AG08395 (cell line): ENCODE measurements at regions not wholly inside any gene's neighbourhood (a gene's known extent, or its start where the extent isn't known, plus 50 kb on each side); places are given as distances from the start of the nearest gene placed in this dataset.

ENCODE experiments used
- DNase-seq: peaks from one replicate; pipeline ENCODE4 v3.0.0; 2012; ENCODE audit warnings: mixed read lengths, low spot score

GRCh38 chr1:47554082-47554481 is 116.2 kb downstream of the FOXD2 start:
- DNase-seq: no peak

DNA sequence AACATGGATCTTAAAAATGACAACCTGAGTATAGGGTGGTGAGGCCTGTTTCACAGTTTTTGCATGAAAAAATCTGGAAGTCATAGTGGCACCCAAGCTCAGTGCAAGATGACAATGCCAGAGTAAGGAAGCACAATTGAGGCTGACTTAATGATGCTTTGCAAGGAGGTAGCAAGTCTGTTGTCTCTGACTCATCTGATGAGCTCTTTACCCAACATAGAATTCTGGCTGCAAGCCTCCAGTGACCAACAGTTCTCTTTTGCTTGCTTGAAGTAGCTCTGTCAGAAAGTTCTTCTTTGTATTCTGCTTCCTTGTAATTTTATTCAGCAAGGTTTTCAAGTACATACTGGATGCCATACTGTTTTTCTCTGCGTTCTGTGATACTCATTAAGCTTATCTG is 117.1 kb downstream of the FOXD2 start:
- DNase-seq: peak; percentile 50

GRCh38 chr1:47555306-47555705 is 117.5 kb downstream of the FOXD2 start:
- no peak for DNase-seq

GRCh38 chr1:47555841-47556560 is 118.2 kb downstream of the FOXD2 start:
- DNase-seq: no peak

- no peak for DNase-seq
These were observed 119.2 kb downstream of the FOXD2 start for GRCh38 chr1:47557066-47557465.

DNA sequence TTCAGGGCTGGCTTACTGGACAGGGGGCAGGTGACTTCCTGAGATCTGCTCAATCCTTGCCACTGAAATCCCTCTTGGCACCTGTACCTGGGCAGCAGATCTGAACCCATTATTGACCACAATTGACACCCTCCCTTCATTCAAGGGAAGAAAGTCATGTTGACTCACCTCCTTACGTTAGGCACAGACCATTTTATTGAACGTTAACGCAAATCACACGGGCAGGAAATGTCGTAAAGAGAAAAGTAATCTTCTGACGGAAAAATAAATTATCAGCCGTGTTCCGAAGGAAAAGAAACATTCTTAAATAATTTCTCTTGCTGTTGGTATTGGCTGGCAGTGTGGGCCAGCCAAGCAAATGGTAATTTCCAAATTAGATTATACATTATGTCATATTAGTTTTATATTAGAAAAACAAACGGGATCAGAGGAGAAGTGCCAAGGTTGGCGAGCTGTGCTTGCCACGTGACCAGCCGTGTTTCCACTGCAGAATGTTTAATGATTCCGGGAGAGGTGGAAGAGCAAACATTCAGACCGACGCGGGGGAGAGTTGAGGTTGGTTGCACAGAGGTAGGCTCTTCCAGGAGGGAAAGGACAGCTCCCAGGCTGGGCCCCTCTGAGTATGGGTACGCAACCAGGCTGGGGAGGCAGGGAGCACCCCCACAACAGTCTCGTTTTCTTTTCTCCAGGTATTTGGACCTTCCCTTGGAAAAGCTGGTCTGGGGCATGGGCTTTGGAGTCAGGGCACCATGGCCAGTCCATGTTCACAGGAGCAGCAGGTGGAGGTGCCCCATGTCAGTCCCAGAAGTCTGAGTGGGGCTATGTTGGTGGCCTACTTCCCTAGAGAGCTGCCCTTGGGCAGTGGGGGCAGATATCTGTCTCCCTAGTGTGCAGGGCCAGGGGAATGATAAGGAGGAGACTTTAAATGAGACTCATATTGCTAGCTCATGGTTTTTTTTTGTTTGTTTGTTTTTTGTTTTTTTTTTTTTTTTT is 121.1 kb downstream of the FOXD2 start:
- no peak for DNase-seq

GRCh38 chr1:47559944-47560695 is 122.3 kb downstream of the FOXD2 start:
- DNase-seq: no peak

- DNase-seq: no peak
These were observed 123.7 kb downstream of the FOXD2 start for GRCh38 chr1:47561523-47562007.

DNA sequence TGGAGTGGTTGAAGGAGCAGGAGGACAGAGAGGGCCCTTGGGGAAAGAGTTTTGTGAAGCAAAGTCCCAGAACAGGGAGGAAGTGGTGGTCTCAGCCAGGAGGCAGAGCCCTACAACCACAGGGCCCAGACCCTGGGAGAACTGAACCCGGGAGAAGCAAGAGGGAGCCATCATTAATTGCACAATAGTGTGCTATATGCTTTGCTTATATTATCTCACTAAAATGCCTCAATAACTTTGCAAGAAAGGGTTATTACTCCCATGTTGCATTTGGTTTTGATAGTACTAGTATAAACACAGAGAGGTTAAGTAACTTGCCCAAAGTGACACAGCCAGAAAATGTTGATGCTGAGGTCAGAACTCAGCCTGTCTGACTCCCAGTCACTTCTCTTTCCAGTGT is 124.3 kb downstream of the FOXD2 start:
- DNase-seq: no peak

DNA sequence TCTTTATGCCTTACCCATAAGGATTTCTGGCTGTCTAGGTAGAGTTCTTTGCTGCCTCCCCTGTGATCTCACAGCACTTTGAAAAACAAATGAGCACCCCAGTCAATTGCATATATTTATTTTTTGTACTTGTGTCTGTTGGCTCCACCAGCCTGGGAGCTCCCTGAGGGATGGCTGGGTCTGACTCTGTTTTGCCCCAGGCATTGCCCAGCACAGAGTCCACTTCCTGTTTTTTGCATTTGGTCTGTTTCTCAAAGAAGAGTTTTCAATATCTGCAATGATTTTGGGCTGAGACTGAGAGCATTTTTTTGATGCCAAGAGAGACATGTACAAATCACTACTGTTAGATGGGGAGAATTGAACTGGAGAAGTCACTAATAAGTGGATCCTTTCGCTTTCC is 125.0 kb downstream of the FOXD2 start:
- DNase-seq: no peak

DNA sequence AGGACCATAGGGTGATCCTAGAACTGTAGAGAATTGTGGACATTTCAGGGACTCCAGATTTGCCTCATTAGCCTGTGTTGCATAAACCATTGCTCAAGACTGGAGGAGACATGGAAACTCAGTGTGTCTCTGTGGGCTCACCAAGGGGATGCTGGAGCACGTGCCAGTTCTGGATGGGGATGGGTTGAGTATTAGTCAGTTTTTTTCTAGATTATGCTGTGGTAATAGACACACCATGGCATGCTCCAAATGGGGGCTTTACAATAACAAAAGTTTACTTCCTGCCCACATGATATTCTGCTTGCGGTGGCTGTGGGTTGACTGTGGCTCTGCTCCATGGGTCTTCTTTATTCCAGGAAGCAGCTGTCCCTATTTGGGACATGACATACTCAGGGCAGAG is 125.4 kb downstream of the FOXD2 start:
- DNase-seq: no peak

DNA sequence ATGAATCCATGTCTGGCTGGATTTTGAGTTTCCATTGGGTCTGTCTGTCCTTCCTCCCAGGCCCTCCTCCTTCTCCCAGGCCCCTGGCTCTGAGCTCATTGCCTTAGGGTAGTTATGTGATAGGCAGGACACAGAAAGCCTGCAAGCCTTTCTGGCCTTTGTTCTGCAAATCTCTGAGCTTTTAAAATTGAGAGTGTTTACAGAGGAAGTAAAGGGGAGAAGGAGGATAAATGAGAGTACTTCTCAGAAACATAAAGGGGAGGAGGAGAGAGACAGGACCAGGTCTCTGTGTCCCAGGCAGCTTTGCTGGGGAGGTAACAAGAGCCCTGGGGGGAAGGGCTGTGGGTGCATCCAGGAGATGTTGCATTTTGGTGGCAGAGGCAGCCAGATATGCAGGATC is 126.7 kb downstream of the FOXD2 start:
- no peak for DNase-seq

DNA sequence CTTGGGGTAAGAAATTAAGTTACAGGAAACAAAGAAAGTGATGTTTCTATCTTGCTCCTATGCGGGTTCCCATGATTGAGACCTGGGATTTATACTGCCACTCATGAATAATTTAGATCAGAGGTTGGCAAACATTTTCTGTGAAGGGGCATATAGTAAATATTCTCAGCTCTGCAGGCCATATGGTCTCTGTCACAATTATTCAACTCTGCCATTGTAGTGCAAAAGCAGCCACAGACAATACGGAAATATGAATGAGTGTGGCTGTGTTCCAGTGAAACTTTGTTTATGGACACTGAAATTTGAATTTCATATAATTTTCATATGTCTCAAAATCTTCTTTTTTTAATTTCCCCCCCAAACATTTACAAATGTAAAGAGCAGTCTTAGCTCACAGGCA is 127.2 kb downstream of the FOXD2 start:
- no peak for DNase-seq

- DNase-seq: no peak
These were observed 127.8 kb downstream of the FOXD2 start for GRCh38 chr1:47565676-47566075.

- DNase-seq: peak; percentile 51
These were observed 130.9 kb downstream of the FOXD2 start for GRCh38 chr1:47568763-47569162.

DNA sequence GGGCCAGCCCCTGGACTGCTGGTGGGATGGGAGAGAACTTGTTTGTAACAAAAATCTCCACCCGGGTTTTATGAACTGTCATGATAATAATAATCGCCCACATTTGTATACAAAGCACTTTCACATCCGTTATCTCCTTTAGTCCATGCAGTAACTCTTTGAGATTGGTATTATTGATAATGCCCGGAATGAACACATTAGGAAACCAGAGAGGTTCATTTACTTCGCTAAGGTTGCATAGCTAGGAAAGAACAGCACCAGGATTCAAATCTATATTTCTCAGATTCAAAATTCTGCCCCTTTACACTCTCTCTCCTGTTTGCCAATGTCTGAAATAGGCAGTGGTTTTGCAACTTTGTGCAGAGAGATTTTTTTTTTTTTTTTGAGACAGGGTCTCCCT is 131.4 kb downstream of the FOXD2 start:
- DNase-seq: no peak

GRCh38 chr1:47569681-47570470 is 132.0 kb downstream of the FOXD2 start:
- DNase-seq: peak; percentile 92

DNA sequence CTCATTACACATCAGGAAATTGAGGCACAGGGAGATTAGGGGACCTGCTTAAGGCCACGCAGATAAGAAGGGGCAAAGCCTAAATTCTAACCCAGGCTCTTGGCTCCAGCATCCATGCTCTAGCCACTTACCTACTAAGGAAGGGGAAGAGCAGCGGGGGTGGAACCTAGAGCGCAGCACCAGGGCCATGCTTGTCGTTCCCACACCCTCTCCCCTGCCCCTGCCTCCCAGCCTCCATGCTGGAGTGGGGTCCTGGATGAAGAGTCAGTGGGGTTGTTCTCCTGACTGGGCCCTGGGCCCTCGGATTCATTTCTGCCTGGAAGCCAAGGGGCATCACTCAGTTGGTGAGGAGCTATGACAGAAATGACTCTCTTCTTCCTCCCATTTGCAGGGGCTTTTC is 133.3 kb downstream of the FOXD2 start:
- no peak for DNase-seq

- DNase-seq: no peak
These were observed 134.1 kb downstream of the FOXD2 start for GRCh38 chr1:47571952-47572351.

DNA sequence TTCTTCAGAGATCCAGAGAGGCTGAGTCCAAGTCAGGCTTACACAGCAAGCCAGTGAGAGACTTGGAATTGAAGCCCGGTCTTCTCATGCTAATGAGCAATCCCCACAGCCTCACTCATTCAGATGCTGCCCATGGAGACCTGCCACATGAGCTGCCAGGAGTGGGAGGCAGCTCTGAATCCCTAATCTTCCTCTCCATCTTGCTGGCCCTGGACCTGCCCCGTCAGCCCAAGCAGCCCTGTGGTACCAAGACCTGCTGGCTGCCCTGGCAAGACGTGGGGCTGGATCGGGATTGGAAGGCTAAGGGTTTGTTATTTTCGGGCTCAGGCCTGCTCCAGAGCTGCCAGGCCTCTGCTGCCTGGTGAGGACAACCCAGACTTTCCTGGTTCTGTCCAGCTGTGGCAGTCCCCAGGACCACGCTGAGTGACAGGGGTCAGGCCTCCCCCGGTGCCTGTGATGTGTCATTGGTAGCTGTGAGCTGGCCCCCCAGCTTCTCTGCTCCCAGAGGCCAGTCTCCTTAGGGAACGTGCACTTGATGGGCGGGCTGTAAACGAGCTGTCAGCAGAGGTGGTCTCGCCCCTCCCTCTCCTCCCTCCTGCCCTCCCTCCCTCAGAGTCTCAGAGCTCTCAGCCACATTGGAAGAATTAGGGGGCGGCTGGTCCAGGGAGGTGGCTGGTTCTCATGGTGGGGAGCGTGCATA is 135.0 kb downstream of the FOXD2 start:
- DNase-seq: no peak
